ENCODE measurements at regions not wholly inside any gene's neighbourhood (a gene's known extent, or its start where the extent isn't known, plus 50 kb on each side); places are given as distances from the start of the nearest gene placed in this dataset.

DNA sequence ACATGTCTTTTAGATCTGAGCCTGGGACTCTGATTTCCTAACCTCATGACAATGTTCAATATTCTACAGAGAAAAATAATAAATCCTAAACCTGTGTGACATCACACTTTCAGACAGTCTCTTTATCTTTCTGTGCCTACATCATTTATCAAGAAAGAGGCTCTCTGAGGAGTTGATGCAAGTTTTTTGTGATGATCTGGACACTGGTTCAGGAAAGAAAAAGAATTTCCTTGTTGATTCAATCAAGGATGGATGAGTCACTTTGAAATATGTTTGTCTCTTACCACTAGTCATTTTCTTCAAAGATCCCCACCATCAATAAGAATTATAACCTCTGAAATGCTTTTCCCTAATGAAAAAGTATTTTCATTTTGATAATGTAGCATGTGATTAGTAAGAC is 404.6 kb downstream of the WDR72 start:
- intact Hi-C loops (cut with DNase I; ENCODE audit: low total_unique reads) = no loop called here
- Histone ChIP-seq H3K4me3 (no peak overlapping the region), H3K9me3 (no peaks in the 10 kb centered on the region), H3K36me3 (no peaks in the 10 kb centered on the region), H3K27ac (no peak overlapping the region), H3K27me3 (no peaks in the 10 kb centered on the region), H3K4me1 (no peaks in the 10 kb centered on the region)
- TF ChIP-seq POLR2A (IDR thresholded peaks at IDR 0.05) = no peak
- TF ChIP-seq, protein P1, sequence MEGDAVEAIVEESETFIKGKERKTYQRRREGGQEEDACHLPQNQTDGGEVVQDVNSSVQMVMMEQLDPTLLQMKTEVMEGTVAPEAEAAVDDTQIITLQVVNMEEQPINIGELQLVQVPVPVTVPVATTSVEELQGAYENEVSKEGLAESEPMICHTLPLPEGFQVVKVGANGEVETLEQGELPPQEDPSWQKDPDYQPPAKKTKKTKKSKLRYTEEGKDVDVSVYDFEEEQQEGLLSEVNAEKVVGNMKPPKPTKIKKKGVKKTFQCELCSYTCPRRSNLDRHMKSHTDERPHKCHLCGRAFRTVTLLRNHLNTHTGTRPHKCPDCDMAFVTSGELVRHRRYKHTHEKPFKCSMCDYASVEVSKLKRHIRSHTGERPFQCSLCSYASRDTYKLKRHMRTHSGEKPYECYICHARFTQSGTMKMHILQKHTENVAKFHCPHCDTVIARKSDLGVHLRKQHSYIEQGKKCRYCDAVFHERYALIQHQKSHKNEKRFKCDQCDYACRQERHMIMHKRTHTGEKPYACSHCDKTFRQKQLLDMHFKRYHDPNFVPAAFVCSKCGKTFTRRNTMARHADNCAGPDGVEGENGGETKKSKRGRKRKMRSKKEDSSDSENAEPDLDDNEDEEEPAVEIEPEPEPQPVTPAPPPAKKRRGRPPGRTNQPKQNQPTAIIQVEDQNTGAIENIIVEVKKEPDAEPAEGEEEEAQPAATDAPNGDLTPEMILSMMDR (IDR thresholded peaks at IDR 0.05) = no peak
- no peak for DNase-seq

DNA sequence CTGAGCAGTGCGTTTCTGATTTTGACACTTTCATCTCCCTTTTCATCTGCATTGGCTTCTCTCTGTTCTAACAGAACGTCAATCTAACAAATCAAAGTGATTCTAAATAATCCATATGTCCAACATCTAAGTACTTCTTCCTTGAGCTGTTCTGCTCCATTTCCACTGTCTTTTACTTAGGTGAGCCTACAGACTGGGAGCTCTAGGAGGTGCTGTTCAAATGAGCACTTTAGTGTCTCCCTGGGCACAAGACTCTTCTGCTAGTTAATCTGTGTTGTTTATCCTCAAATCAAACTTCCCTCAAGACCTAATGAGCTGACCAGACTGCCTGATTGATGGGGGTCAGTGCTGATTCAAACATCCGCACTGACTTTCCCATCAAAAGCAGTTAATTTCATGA is 408.1 kb downstream of the WDR72 start:
- Histone ChIP-seq H3K4me3 (no peak overlapping the region), H3K36me3 (no peaks in the 10 kb centered on the region), H3K27me3 (no peaks in the 10 kb centered on the region), H3K9me3 (no peaks in the 10 kb centered on the region), H3K27ac (no peak overlapping the region), H3K4me1 (no peaks in the 10 kb centered on the region)
- DNase-seq = no peak
- TF ChIP-seq, protein P1 (IDR thresholded peaks at IDR 0.05) = no peak
- TF ChIP-seq POLR2A (IDR thresholded peaks at IDR 0.05) = no peak
- intact Hi-C loops (cut with DNase I; ENCODE audit: low total_unique reads) = no loop called here

DNA sequence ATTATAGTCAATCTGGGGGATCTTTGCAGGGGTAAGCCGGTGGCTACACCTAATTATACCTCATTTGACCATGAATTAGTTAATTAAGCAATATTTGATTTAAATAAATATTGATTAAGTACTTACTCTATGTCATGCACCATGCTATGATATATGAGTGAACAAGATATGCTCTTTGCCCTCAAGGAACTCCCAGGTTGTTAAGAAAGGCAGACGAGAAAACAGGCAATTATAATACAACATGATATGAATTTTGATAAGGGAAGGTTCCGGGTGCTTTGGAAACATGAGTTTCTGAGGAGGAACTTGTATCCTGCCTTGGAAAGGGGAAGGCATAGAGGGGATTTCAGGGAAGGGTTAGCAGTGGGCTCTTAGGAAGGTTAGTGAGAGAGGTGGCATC is 412.9 kb downstream of the WDR72 start:
- no peak for TF ChIP-seq POLR2A (IDR thresholded peaks at IDR 0.05)
- TF ChIP-seq, protein P1 (IDR thresholded peaks at IDR 0.05) = no peak
- Histone ChIP-seq H3K36me3 (no peaks in the 10 kb centered on the region), H3K4me3 (no peak overlapping the region), H3K27ac (no peak overlapping the region), H3K4me1 (no peaks in the 10 kb centered on the region), H3K9me3 (no peaks in the 10 kb centered on the region), H3K27me3 (no peaks in the 10 kb centered on the region)
- intact Hi-C loops (cut with DNase I; ENCODE audit: low total_unique reads) = no loop called here
- no peak for DNase-seq

DNA sequence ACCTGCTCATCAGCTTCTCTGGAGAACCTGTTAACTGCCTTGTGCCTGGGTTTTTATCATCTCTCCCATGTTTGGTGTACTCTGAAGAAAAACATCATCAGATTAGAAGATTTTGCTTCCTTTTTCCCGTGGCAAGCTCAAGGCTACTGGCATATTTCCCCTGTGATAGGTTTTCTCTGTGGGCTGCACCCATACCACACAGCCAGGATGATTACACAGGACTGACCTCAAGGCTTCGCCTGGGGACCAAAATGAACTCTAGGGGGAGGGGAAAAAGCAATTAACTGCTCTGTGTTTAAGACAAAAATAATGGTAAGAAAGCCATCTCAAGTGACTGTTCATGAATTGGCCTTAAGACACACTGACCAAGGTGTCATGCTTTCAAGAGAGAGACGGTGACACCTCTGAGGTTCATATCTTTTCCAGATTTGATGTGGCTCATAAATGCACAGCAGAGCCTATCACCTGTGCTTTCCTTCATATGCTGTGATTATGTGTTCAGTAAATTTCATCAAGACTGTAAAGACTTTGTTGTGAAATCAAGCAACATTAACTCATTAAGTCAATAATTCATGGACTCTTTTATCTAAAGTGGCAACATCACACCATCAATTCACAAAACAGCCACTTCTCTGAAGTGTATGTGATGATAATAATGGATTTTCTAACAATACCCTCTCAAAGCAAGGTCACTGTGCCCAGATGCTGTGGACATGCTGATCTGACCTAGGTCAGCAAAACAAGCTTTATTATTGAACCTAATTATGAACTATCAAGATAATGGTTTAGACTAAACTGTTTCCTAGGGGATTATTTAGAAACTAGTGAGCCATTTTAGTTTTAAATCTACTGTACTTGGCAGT is 427.9 kb downstream of the WDR72 start:
- no peaks in the 10 kb centered on the region for H3K4me1 ChIP-seq
- TF ChIP-seq, protein P1 (IDR thresholded peaks at IDR 0.05) = no peak
- no peak for TF ChIP-seq POLR2A (IDR thresholded peaks at IDR 0.05)
- no peaks in the 10 kb centered on the region for H3K9me3 ChIP-seq
- intact Hi-C loops (cut with DNase I; ENCODE audit: low total_unique reads) = no loop called here
- DNase-seq = no peak
- no peaks in the 10 kb centered on the region for H3K36me3 ChIP-seq
- H3K27ac ChIP-seq = no peak overlapping the region
- H3K27me3 ChIP-seq = no peaks in the 10 kb centered on the region
- H3K4me3 ChIP-seq = no peak overlapping the region

DNA sequence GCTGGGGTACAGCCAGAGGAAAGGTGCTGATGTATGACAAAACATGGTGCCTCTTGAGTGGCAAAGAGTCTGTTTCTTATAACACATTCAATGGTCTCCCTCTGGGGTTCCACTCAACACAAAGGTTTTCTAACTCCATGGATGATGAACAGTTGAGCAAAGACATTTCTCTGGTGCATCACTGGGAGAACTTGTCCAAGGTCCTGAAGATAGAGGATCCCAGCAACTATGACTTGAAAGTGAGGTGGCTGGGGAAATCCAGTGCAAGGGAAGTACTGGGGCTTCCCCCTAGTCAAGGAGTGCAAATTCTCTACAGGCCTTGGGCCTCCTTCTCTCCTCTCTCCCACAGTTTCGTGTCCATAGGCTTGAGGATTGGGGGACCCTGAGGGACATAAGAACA is 431.1 kb downstream of the WDR72 start:
- Histone ChIP-seq H3K27ac (no peak overlapping the region), H3K9me3 (no peaks in the 10 kb centered on the region), H3K27me3 (no peaks in the 10 kb centered on the region), H3K4me3 (no peak overlapping the region), H3K4me1 (no peaks in the 10 kb centered on the region), H3K36me3 (no peaks in the 10 kb centered on the region)
- intact Hi-C loops (cut with DNase I; ENCODE audit: low total_unique reads) = no loop called here
- TF ChIP-seq, protein P1 (IDR thresholded peaks at IDR 0.05) = no peak
- TF ChIP-seq POLR2A (IDR thresholded peaks at IDR 0.05) = no peak
- DNase-seq = no peak

Measured in uterus (tissue), 3 donors.